HG03457 (cell line): ENCODE measurements at regions not wholly inside any gene's neighbourhood (a gene's known extent, or its start where the extent isn't known, plus 50 kb on each side); places are given as distances from the start of the nearest gene placed in this dataset.

ENCODE experiments used
- ATAC-seq: cut with Tn5 transposase; IDR thresholded peaks from one replicate; pipeline ENCODE4 v1.9.1; 2021; ENCODE audit warnings: moderate number of reproducible peaks; ENCODE audit not compliant: unreplicated experiment

DNA sequence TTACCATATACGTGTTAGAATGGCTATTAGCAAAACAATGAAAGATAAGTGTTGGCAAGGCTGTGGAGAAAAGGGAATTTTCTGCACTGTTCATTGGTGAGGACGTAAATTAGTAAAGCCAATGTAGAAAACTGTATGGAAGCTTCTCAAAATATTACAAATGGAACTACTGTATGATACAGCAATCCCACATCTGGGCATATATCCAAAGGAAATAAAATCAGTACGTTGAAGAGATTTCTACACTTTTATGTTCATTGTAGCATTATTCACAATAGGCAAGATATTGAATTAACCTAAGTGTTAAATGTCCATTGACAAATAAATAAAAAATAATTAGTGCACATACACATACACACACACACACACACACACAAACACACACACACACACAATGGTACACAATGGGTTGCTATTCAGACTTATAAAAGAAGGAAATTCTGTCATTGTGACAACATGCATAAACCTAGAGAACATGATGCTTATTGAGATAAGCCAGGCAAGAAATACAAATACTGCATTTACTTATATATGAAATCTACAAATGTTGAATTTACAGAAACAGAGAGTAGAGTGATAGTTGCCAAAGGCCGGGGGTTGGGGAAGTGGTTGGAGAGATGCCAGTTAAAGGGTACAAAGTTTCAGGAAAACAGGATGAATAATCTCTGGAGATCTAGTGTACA lies 565.8 kb upstream of the LRRC4C start:
- ATAC-seq: no peak

DNA sequence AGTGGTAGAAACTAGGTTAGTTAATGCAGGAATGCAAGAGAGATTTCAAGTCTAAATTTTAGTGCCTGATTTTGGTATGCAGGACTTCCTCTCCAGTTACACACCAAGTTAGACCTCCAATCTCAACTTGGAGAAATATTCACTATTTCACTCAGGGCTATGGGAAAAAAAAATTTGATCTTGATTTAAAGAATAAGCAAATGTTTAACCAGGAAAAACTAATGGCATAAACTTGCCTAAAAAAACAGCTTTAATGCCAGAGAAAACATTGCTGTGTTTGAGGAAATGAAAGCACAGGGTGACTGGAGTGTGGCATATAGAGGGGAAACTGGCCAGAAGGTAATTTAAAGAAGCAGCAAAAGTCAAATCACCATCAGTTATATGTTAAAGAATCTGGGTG lies 575.4 kb upstream of the LRRC4C start:
- ATAC-seq: no peak

DNA sequence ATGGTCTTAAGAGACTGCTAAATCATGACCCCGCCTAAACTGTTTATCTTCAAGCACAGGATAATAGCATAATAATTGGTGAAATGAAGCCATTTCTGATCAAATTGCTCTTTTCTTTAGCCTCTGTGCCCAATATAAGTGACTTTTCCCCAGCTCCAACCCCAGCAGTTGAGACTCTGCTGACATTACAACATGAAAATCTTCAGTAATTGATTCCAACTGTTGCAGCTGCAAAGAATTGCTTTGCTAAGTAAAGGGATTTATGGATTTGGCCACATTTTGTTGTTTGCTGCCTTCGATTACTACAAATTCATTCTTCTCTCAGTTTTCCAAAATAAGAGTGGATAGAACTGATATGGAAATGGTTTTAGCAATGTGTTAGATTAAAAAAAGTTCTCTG lies 576.7 kb upstream of the LRRC4C start:
- ATAC-seq: no peak

DNA sequence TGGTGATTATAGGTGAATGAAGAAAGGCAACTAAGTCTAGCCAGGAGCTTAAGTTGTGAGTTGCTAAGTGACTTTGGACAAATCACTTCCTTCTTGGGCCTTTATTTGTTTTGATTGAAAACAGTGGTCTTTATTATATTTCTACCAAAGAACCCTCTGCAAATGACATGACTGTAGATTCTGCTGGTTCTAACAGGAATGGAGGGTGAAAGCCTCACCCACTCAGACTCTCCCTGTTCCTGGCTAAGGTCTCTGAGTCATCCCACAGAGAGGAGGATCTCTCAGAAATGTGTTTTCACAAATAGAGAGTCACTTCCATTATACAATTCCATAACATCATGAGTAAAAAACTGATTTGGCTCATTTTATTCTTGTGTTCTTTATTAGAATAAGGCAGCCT lies 583.9 kb upstream of the LRRC4C start:
- ATAC-seq: no peak

DNA sequence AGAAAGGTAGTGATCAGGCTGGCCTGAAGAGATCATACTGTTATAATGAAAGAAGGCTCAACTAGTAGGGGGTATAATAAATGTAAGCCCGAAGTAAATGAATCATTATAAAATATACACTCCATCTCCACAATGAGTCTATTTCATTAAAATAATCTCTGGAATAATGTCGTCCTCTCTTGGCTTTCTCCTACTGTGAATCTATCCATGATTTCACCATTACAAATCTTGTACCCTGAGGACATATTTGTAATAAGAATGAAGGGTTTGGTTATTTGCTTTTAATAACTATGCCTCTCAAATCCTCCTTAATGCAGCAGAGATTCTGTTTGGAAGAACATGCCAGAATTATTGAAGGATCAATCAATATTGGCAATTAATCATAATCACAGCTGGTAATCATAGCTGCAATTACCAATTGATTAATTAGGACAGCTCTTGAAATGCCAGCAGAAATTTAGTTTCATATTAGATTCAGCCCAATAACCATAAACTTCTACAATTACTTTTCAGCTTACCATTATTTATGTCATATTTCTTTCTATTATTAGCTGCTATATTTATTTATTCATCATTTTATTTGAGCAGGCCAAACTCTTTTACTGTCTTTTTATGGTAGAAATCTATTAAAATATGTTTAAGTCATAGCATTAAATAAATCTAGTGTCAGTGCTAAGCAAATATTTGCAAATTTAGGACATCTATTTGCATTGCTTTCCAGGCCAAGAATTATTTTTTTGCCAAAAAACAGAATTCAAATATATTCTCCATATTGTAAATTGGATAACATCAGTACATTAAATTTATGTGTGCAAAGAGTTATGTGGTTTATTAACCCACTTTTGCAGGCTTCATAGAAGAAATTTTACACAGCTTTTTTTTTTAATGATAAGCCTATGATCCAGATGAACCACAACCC lies 588.4 kb upstream of the LRRC4C start:
- ATAC-seq: no peak

DNA sequence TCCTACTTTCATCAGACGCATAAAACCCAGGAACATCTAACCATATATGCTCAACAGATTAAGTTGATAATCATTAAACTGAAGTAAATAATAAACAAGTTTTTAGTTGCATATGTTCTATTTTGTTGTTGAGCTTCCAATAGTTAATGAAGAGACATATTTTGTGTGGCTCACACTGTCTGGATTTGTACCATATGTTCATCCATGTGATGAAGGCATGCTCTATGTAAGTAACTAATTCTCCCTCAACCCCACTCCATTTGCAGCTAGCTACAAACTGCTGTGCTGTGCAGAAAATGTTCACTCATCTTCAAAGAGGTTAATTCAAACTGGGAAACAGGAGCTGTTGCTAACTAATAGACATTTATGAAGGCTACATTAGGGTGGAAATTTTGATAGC lies 589.7 kb upstream of the LRRC4C start:
- ATAC-seq: no peak

DNA sequence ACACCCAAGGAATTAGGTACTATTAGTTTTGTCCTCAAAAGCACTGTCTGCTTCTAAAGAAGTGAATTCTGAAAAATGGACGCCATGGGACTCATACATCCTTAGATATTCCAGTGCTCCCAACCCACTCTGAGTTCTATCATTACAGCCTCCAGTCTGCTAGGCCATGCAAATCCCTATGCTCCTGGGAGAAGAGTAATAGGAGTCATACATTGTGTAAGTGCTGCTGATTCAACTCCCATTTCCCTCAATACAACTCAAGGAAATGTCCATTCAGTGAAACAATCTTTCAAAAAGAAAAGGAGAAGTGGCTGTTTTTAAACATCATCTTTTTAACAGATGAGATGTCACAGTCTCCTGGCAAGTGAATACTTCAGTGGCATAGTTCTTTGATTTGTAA lies 590.2 kb upstream of the LRRC4C start:
- no peak for ATAC-seq

DNA sequence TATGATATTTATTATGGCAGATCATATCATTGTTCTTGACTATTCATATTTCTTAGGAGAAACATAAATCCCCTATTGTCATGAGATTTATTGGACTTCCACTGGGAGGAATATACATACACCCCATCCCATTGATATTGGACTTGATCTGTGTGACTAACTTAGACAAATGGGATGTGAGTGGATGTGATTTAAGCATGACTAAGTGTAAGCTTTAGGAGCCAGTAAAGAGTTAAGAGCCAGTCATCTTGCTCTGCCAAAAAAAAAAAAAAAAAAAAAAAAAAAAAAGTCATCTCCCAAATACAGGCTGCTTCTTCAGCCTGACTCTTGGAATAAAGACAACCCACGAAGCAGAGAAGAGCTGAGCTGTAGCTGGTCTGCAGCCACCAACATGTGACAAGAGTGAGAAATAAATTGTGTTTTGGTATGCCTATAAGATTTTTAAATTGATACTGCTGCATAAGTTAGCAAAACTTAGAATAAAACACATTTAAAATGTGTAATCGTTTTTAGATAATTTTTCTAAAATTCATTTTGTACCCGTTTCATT lies 595.0 kb upstream of the LRRC4C start:
- ATAC-seq: no peak

DNA sequence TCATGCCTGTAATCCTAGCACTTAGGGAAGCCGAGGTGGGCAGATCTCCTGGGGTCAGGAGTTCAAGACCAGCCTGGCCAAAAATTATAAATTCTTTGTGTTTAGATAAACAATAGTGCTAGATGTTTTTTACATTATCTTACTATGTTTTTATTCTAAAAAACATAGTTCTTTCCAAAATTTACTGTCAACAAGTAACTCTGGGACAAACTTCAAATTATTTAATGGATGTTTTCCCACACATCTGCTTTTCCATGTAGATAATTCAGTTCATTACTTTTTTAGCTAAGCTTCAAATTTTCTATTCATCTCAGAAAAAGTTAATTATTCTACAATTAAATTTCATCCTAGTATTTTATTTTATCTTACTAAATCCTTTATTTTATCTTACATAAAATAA lies 596.2 kb upstream of the LRRC4C start:
- ATAC-seq: no peak

DNA sequence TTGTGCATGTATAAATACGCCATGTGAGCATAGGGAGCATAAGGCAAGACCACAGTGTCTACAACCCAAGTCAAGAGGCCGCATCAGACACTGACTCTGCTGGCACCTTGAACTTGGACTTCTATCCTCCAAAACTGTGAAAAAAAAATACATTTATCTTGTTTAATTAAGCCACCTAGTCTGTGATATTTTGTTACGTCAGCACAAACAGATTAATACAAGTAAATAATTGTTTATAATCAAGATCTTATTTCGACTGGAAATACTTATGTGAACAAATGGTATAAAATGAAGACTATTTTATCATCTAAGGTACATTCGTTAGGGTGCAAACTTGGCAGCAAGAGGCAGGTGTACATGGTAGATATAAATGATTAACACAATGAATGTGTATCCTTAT lies 599.3 kb upstream of the LRRC4C start:
- ATAC-seq: no peak

DNA sequence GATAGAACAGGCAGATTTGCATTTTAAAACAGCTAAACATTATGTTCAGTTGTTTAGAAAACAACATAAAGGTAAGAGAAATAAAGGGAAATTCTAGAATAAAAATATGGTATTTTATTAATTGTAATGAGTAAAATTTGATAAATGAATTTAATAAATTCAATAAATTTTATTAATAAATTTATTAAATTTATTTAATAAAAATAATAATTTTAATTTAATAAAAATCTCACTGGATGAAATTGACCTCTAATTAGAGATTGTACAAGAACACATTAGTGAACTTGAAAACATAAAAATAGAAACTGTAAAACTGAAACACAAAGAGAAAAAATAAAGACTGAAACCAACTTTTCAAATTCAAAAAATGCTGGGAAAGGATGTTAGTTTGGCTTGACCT lies 605.7 kb upstream of the LRRC4C start:
- ATAC-seq: no peak

DNA sequence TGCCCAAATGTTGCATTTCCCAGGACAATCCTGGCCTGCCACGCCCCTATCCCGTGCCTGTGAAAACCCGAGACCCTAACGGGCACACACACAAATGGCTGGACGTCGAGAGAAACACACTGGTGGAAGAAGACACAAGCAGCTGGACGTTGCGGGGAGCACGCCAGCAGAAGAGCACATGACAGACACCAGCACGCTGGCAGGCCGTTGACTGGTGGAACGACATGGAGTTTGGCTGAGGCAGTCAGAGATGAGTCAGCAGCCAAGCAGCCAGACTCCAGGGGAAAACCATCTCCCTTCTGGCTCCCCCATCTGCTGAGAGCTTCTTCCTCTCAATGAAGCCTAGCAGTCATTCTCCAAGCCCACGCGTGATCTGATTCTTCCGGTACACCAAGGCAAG lies 606.7 kb upstream of the LRRC4C start:
- ATAC-seq: no peak

DNA sequence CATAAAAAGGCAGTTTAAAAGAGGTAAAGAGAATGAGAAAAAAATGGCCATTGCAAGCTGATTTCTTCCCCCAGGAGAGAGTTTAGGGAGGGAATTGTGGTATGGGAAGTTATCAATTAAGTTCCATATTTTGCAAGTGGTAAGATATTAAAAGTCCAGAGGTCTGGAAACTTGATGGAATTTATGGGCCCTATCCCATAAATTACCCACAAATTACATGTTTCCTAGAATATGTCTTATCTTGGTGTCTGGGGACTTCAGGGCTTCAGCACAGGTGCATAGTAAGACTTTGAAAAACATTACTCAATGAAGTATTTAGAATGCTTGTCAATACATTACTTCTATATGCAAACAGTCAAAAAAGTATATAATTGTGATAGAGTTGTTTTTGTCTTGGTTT lies 614.9 kb upstream of the LRRC4C start:
- no peak for ATAC-seq

DNA sequence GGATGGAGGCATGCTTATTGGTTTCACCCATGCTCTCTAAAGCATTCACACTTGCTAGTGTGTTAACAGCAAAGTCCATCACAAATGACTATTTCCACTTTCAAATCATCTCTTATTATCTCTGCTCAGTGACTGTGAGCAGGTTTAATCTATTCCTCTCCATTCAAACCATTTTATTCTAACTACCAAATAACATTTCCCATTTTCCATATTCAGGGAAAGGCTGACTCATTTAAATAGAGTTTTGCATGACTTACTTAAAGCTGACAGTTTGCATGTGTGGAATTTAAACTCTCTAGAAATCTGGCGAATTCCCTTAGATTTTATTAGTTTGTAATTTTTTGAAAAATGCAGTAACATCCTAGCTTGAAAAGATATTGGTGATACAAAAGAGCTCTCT lies 615.7 kb upstream of the LRRC4C start:
- ATAC-seq: no peak

DNA sequence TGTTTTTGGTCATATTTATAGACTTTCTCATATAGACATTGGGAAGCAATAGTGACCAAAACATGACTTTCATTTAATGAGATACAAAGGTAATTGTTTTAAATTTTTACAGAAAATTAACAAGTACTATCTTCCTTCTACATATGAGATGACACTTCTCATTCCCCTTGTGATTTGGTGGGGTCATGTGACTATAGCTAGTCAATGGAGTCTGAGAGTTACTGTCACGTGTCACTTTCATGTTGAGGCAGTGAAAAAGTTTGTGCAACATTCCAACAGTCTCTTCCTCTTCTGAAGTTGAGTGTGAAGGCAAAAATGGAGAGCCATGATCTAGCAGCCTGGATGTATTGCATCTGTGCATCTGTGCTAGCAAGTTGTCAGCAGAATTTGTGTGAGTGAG lies 618.3 kb upstream of the LRRC4C start:
- ATAC-seq: no peak

DNA sequence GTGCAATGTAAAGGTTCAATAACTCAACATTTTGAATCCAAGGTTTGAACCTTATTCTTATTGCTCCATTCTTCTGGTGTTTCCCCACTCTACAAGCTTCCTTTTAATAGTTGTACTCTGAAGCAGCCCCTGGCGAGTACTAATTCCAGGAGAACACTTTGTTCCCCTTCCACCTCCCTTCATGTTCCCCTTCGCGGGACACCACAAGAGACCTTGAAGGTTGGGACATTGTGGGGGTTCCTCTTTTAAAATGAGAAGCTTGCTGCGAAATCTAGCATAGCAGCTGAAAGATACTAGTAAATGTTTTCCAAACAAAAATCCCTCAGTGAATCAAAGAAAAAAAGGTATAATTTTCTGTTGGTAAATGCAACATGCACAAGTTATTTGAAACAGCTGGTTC lies 626.3 kb upstream of the LRRC4C start:
- ATAC-seq: no peak

DNA sequence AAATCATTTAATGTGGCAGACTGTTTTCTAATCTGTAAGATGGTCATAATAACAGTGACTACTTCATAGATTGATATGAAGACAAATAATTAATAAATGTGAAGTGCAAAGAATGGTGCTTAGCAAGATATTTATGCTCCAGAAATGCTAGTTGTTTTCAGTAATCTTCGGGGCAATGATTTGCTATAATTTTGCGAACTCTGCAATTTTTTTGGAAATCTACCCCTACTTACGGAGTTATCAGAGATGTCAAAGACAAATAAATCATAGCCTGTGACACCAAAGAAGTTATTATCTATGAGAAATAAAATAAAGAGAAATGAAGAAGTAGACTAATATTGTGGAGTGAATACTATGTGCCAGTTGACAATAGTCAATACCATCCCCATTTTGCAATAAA lies 634.1 kb upstream of the LRRC4C start:
- no peak for ATAC-seq

DNA sequence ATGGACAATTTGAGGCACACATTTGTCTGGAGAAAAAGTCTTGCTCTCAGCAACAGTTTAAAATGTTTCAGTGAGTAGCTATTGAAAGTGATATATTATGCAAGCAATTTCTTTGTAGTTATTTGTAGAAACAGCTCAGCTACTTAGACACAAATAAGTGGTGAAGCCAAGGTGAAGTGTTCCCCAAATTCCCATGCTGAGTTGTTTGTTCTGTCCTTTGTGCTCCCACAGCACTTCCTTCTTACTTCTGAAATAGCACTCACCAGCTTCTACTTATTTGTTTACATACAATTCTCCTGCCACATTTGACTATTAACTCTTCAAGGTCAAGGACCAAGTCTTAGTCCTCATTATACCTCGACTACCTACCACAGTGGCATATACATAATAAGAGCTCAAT lies 638.6 kb upstream of the LRRC4C start:
- ATAC-seq: no peak

DNA sequence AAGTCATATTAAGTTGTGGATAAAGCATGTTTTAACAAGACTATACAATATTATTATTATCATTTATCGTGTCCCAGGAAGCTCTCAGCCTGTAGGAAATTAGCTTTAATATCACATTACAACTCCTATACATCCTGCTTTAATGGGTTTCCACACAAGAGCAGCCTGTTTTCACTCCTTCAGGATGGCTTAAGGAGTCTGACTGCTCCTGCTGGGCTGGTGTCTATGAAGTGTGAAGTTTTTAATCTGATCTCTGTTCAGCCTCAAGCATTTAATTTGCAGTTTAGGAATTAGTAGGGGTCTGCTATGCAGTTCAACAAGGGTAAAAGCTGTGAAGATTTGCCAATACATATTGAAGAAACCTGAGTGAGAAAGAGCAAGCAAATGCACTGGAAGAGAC lies 653.4 kb upstream of the LRRC4C start:
- ATAC-seq: no peak

DNA sequence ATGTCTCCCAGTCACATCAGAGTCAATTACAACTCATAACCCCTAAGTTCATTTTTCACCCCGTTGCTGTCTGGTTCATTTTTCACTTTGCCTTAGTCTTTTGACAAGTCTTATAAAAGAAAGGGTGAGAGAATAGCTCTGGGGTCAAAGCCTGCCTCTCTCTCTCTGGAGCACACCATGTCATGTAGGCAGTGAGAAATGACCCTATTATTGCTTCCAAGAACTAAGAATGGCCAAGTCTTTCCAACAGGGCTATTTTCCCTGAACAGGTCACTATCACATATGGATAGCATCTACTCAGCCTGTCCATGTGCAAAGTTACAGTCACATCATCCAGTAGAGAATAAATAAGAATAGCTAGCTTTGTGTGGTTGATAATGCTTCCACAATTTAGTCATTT lies 655.5 kb upstream of the LRRC4C start:
- no peak for ATAC-seq

DNA sequence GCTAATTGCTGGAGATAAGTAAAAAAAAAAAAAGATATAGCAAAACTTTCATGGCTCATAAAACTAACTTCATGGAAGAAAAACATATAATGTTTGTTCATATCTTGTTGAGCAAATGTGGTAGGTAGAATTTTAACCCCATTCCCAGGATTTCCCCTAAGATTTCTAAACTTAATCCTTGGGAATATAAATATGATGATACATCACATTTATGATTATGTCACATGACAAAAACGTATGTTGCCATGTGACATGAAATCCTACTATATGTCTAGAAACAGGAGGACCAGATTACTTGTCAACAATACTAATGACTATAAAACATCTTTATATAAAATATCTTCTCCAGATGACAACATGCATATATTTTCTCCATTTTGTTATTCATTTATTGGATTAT lies 679.0 kb upstream of the LRRC4C start:
- ATAC-seq: no peak

DNA sequence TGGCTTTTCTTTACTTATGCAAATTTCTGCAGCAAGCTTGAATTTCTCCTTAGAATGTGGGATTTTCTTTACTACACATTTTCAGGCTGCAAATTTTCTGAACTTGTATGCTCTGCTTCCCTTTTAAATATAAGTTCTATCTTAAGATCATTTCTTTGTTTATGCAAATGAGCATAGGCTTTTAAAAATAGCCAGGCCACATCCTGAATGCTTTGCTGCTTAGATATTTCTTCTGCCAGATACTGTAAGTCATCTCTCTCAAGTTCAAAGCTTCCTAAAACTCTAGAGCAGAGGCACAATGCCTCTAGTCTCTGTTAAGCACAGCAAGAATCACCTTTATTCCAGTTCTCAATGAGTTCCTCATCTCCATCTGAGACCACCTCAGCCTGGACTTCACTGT lies 685.9 kb upstream of the LRRC4C start:
- no peak for ATAC-seq
